Caco-2 (cell line): ENCODE measurements at regions not wholly inside any gene's neighbourhood (a gene's known extent, or its start where the extent isn't known, plus 50 kb on each side); places are given as distances from the start of the nearest gene placed in this dataset.

Experiments used
- BruUV-seq: library from RNA; stranded (reverse); fragments of 400-500 nt; replicated peaks from 2 replicates; lab custom pipeline; 2021; lab: Mats Ljungman, UMichigan
- CTCF ChIA-PET: fragments of 300-600 bp; sonication (Branson Sonifier 250); formaldehyde crosslinking; loops from one replicate; lab custom pipeline; 2022; ENCODE audit warnings: antibody characterized with exemption; lab: Charles Lee
- POLR2A ChIA-PET: fragments of 300-600 bp; sonication (Branson Sonifier 250); formaldehyde crosslinking; loops from one replicate; lab custom pipeline; 2022; ENCODE audit warnings: antibody characterized with exemption; lab: Charles Lee
- DNase-seq, 2 experiments: peaks; one replicate each; pipeline versions ENCODE4 v3.0.0 to v3.0.0-alpha.2; 2020 to 2022
- H3K27me3 ChIP-seq: replicated peaks from 2 replicates; pipeline ENCODE4 v1.6.0; 2011; ENCODE audit warnings: low read length; ENCODE audit not compliant: control insufficient read depth, insufficient read depth
- H3K36me3 ChIP-seq: 2 replicates; pipeline ENCODE4 v1.5.1; 2011; ENCODE audit warnings: low read length; ENCODE audit not compliant: control insufficient read depth, insufficient read depth
- H3K4me1 ChIP-seq: fragments of 250-450 bp; sonication (Bioruptor Pico); 2 replicates; pipeline ENCODE4 v1.5.1; 2020; ENCODE audit warnings: mild to moderate bottlenecking
- H3K4me3 ChIP-seq: 2 replicates; pipeline ENCODE4 v1.5.1; 2011; ENCODE audit warnings: low read depth, mild to moderate bottlenecking, control low read depth, low read length
- H3K9me3 ChIP-seq: fragments of 250-450 bp; sonication (Bioruptor Pico); 2 replicates; pipeline ENCODE4 v1.5.1; 2020; ENCODE audit warnings: mild to moderate bottlenecking, moderate library complexity
- H3K27ac Mint-ChIP-seq: one replicate; pipeline ENCODE4 v1.8.0; 2022; ENCODE audit warnings: mixed read lengths; ENCODE audit not compliant: unreplicated experiment
- H3K27me3 Mint-ChIP-seq: one replicate; pipeline ENCODE4 v1.8.0; 2022; ENCODE audit warnings: mixed read lengths; ENCODE audit not compliant: insufficient read depth, unreplicated experiment
- H3K36me3 Mint-ChIP-seq: one replicate; pipeline ENCODE4 v1.8.0; 2022; ENCODE audit warnings: mild to moderate bottlenecking, mixed read lengths; ENCODE audit not compliant: insufficient read depth, unreplicated experiment
- H3K4me1 Mint-ChIP-seq: one replicate; pipeline ENCODE4 v1.8.0; 2022; ENCODE audit warnings: low read depth, mixed read lengths; ENCODE audit not compliant: unreplicated experiment
- H3K4me3 Mint-ChIP-seq: one replicate; pipeline ENCODE4 v1.8.0; 2022; ENCODE audit warnings: mild to moderate bottlenecking, moderate library complexity, mixed read lengths; ENCODE audit not compliant: unreplicated experiment
- H3K9me3 Mint-ChIP-seq: one replicate; pipeline ENCODE4 v1.8.0; 2022; ENCODE audit warnings: mixed read lengths; ENCODE audit not compliant: unreplicated experiment
- intact Hi-C: fragments of 100-400 bp; cut with micrococcal nuclease; formaldehyde crosslinking; loops from one replicate; pipeline ENCODE4 v1.10.0; 2022; ENCODE audit not compliant: unreplicated experiment
- TF ChIP-seq, protein P1 (sequence below), 2 experiments: fragments of 200-600 bp in 1 of 2; IDR thresholded peaks; 1 replicate in 1 of 2; 2 replicates in 1 of 2; pipeline versions ENCODE4 v1.5.1 to v1.8.0; 2011 to 2022; ENCODE audit warnings: antibody characterized with exemption in 1 of 2, control low read depth in 1 of 2, inconsistent platforms in 1 of 2, low read depth in 1 of 2, low read length in 1 of 2, mild to moderate bottlenecking in 1 of 2, moderate library complexity in 1 of 2; ENCODE audit not compliant: insufficient read depth in 1 of 2, severe bottlenecking in 1 of 2, unreplicated experiment in 1 of 2

DNA sequence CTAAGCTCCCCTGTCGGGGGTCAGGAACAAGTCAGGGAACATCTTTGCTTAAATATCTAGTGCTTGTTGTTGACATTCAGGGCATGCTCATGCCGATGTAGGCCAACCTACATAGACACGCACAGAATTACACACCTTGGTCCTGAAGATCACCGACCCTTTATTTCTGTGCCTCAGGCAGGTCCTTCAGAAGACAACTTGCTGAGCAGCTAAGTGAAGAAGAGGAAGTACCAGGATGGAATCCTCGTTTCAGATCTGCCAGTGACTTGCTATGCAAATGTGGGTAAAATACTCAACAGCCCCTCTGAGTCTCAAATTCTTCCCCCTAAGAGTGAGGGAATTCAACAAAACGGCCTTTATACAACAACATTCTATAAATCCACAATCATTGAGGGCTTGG is 494.7 kb downstream of the BCL11A start:
- Histone ChIP-seq H3K4me1 (no peaks in the 10 kb centered on the region), H3K36me3 (no peaks in the 10 kb centered on the region), H3K27me3 (no peaks in the 10 kb centered on the region), H3K9me3 (no peaks in the 10 kb centered on the region), H3K4me3 (no peak overlapping the region)
- H3K36me3 Mint-ChIP-seq, result no peaks in the 10 kb centered on the region
- H3K27ac Mint-ChIP-seq, result no peak overlapping the region
- no TSS peak for BruUV-seq
- H3K9me3 Mint-ChIP-seq, result peaks cover 26% of the 10 kb centered on the region
- ChIA-PET CTCF (no interaction called here), POLR2A (no interaction called here)
- no peak overlapping the region for H3K4me3 Mint-ChIP-seq
- intact Hi-C loops, result no loop called here
- H3K4me1 Mint-ChIP-seq, result peaks cover 11% of the 10 kb centered on the region
- TF ChIP-seq, protein P1, sequence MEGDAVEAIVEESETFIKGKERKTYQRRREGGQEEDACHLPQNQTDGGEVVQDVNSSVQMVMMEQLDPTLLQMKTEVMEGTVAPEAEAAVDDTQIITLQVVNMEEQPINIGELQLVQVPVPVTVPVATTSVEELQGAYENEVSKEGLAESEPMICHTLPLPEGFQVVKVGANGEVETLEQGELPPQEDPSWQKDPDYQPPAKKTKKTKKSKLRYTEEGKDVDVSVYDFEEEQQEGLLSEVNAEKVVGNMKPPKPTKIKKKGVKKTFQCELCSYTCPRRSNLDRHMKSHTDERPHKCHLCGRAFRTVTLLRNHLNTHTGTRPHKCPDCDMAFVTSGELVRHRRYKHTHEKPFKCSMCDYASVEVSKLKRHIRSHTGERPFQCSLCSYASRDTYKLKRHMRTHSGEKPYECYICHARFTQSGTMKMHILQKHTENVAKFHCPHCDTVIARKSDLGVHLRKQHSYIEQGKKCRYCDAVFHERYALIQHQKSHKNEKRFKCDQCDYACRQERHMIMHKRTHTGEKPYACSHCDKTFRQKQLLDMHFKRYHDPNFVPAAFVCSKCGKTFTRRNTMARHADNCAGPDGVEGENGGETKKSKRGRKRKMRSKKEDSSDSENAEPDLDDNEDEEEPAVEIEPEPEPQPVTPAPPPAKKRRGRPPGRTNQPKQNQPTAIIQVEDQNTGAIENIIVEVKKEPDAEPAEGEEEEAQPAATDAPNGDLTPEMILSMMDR (IDR thresholded peaks at IDR 0.05; ENCODE audit: insufficient read depth in 1 of 2, low read depth in 1 of 2, low read length in 1 of 2, severe bottlenecking in 1 of 2, unreplicated experiment in 1 of 2), result no peak
- DNase-seq, result no peak
- H3K27me3 Mint-ChIP-seq, result no peaks in the 10 kb centered on the region

DNA sequence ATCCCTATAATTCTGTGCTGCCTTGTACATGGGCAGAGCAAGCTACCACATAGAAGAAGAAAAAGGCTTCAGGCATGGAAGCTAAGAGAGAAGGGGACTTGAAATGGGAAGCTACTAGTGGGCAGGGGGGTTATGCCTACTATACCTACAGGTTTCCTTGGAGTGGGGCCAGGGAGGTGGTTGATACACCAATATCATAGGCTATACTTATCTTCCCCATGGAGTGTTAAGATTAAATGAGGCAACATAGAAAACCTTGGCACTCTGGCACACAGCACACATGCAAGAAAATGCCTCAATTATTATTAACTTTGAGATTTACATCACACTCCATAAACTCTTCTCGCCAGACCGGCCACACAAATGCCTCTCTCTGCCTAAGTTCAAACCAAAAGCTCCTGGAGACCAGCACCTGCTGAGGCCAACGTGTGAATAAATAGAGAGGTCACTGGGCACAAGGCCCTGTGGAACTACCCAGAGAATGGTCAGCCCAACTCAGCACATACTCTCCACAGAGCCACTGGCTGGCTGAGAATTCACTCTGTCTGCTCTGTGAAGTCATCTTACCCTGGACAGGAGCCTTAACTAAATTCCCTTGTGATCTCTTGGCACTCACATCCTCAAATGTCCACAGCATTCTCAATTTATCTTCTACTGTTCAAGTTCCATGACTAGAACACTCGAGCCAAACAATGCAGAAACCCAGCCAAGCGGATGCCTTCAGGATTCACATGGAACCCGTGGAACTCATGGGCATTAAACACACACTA is 498.7 kb downstream of the BCL11A start:
- H3K9me3 ChIP-seq, result no peaks in the 10 kb centered on the region
- Mint-ChIP-seq H3K9me3 (peaks cover 26% of the 10 kb centered on the region), H3K4me1 (peaks cover 11% of the 10 kb centered on the region), H3K36me3 (no peaks in the 10 kb centered on the region), H3K27me3 (no peaks in the 10 kb centered on the region), H3K4me3 (no peak overlapping the region), H3K27ac (no peak overlapping the region)
- intact Hi-C loops, result no loop called here
- no peaks in the 10 kb centered on the region for H3K36me3 ChIP-seq
- no peaks in the 10 kb centered on the region for H3K4me1 ChIP-seq
- no TSS peak for BruUV-seq
- H3K27me3 ChIP-seq, result no peaks in the 10 kb centered on the region
- ChIA-PET CTCF (no interaction called here), POLR2A (no interaction called here)
- TF ChIP-seq, protein P1 (IDR thresholded peaks at IDR 0.05; ENCODE audit: insufficient read depth in 1 of 2, low read depth in 1 of 2, low read length in 1 of 2, severe bottlenecking in 1 of 2, unreplicated experiment in 1 of 2), result no peak
- DNase-seq, result no peak
- H3K4me3 ChIP-seq, result no peak overlapping the region

DNA sequence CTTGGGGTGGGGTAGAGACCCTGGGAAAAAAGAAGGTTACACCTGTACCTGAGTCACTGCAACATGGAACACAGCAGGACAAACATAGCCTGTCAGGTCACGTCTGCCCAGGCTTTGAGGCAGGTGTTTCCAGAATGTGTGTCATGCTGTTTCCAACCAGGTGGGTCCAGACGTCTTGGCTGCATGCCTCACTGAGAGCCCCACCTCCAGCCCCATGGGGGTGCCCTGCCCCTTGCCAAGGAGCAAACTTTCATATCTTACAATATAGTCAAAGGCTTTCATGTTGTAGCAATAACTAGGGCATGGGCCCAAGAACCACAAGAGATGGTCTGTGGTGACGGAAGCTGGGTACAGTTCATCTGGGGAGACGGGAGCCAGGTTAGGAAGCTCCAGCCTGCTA is 499.7 kb downstream of the BCL11A start:
- peaks cover 11% of the 10 kb centered on the region for H3K4me1 Mint-ChIP-seq
- Histone ChIP-seq H3K4me3 (no peak overlapping the region), H3K4me1 (no peaks in the 10 kb centered on the region), H3K27me3 (no peaks in the 10 kb centered on the region), H3K36me3 (no peaks in the 10 kb centered on the region), H3K9me3 (no peaks in the 10 kb centered on the region)
- no peak overlapping the region for H3K27ac Mint-ChIP-seq
- ChIA-PET POLR2A (no interaction called here), CTCF (interaction anchor here (0.6 kb wide), 1 partner anchor 496 kb away, joined by 3 read pairs; no protein-coding TSS in a partner anchor)
- H3K27me3 Mint-ChIP-seq, result no peaks in the 10 kb centered on the region
- BruUV-seq, result no TSS peak
- H3K36me3 Mint-ChIP-seq, result no peaks in the 10 kb centered on the region
- TF ChIP-seq, protein P1 (IDR thresholded peaks at IDR 0.05; ENCODE audit: insufficient read depth in 1 of 2, low read depth in 1 of 2, low read length in 1 of 2, severe bottlenecking in 1 of 2, unreplicated experiment in 1 of 2), result no peak
- intact Hi-C loops, result no loop called here
- DNase-seq, result no peak
- H3K9me3 Mint-ChIP-seq, result peaks cover 25% of the 10 kb centered on the region
- H3K4me3 Mint-ChIP-seq, result no peak overlapping the region
